Urinary bladder (tissue), 3 donors: ENCODE measurements at regions not wholly inside any gene's neighbourhood (a gene's known extent, or its start where the extent isn't known, plus 50 kb on each side); places are given as distances from the start of the nearest gene placed in this dataset.
"Not testable (repeated sequence)": the region's sequence is repeated elsewhere in the genome, so short reads cannot be mapped to it uniquely, and the experiment has no call there.

ENCODE experiments used
- DNase-seq: peaks from one replicate; pipeline ENCODE4 v3.0.0-alpha.2; 2015; ENCODE audit errors: extremely low spot score
- H3K27ac ChIP-seq: one replicate; pipeline ENCODE4 v1.5.1; 2013; ENCODE audit warnings: low read depth, mild to moderate bottlenecking, moderate library complexity
- H3K36me3 ChIP-seq: one replicate; pipeline ENCODE4 v1.6.1; 2013; ENCODE audit warnings: mild to moderate bottlenecking, moderate library complexity; ENCODE audit not compliant: insufficient read depth
- H3K4me1 ChIP-seq: one replicate; pipeline ENCODE4 v1.6.1; 2013; ENCODE audit warnings: mild to moderate bottlenecking, moderate library complexity; ENCODE audit not compliant: insufficient read depth
- H3K4me3 ChIP-seq: one replicate; pipeline ENCODE4 v1.5.1; 2013; ENCODE audit warnings: low read depth, low read length
- WGBS: extraction: QIAGEN DNeasy Blood & Tissue Kit; methylation state at CpG from one replicate; pipeline ENCODE4 v1.1.7; 2013; 5-methylcytosine and 5-hydroxymethylcytosine counted together
- donor health status: healthy with polysubstance abuse.
- donor health status: healthy.

GRCh38 chr5:116989995-116990394 lies 415.4 kb upstream of the SEMA6A start:
- 80% methylated on average over 3 of the region's 3 CpGs for WGBS
- H3K4me1 ChIP-seq = no peaks in the 10 kb centered on the region
- DNase-seq = no peak
- no peak overlapping the region for H3K27ac ChIP-seq
- no peaks in the 10 kb centered on the region for H3K36me3 ChIP-seq
- H3K4me3 ChIP-seq = no peak overlapping the region

- WGBS = 52% methylated on average over 6 of the region's 6 CpGs
- DNase-seq = no peak
- Histone ChIP-seq H3K36me3 (no peaks in the 10 kb centered on the region), H3K4me1 (no peaks in the 10 kb centered on the region), H3K27ac (no peak overlapping the region), H3K4me3 (no peak overlapping the region)
Measured at GRCh38 chr5:116982035-116982434, 407.4 kb upstream of the SEMA6A start.

DNA sequence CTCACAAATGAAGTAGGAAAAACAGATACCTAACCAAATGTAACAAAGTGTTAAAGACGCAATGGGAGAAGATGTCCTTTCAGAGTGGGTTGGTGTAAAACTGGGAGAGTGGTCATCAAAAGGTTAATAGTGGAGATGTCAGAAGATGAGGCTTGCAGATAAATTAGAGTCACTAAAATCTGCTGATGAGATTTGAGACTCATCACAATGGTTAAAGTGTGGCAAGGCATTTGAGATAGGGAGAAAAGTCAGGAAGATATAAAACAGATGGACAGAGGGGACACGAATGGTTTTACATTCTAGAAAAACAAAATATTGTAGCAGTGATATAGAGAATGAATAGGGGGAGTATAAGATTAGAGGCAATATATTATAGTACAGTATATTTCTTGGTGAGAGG lies 406.0 kb upstream of the SEMA6A start:
- WGBS = 73% methylated on average over 2 of the region's 2 CpGs
- Histone ChIP-seq H3K4me1 (no peaks in the 10 kb centered on the region), H3K4me3 (no peak overlapping the region)

DNA sequence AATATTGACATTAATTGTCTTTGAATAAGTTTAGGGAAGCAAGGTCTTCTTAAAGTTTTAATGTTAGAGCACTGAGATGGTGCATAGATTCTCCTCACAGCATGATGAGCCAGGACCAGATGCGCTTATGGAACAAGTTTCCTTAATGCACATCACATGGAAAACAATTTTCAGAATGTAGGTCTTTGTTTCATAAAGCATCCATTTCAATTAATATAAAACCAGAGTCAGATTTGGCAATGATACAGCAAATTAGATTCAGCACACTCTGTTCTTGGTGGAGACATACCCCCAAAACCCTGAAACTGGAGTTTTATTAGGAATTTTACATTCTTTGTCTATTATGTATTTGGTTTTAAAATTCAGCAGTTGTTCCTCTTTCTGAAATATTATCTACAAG lies 402.1 kb upstream of the SEMA6A start:
- 87% methylated on average over 1 of the region's 1 CpG for WGBS
- Histone ChIP-seq H3K4me3 (no peak overlapping the region), H3K4me1 (no peaks in the 10 kb centered on the region), H3K27ac (no peak overlapping the region), H3K36me3 (no peaks in the 10 kb centered on the region)
- no peak for DNase-seq

More for the DNA sequence above, 406.0 kb upstream of the SEMA6A start:
- no peak for DNase-seq
- no peaks in the 10 kb centered on the region for H3K36me3 ChIP-seq
- no peak overlapping the region for H3K27ac ChIP-seq

- WGBS = 97% methylated on average over 5 of the region's 5 CpGs
- Histone ChIP-seq H3K27ac (no peak overlapping the region), H3K36me3 (peaks cover 2% of the 10 kb centered on the region), H3K4me1 (no peaks in the 10 kb centered on the region), H3K4me3 (no peak overlapping the region)
- DNase-seq = no peak
Measured at GRCh38 chr5:116971131-116971530, 396.5 kb upstream of the SEMA6A start.

GRCh38 chr5:116970318-116970717 lies 395.7 kb upstream of the SEMA6A start:
- Histone ChIP-seq H3K4me3 (no peak overlapping the region), H3K27ac (no peak overlapping the region), H3K36me3 (peaks cover 2% of the 10 kb centered on the region), H3K4me1 (no peaks in the 10 kb centered on the region)
- no peak for DNase-seq
- WGBS = 34% methylated on average over 2 of the region's 2 CpGs

DNA sequence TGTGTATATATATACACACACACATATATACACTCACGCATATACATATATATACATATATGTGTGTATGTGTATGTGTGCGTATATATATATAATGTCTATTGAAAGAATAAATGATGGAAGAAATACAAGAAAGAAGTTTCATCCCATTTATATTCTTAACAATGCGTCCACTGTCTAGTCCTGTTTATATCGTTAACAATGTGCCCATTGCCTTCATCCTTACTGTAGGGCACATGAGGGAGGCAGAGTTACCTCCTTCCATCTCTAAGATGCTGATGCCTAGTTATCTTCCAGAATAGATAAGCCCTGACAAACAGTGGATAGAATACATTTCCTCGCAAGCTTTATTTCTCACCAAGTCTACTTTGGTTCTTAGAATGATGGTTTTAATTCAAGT lies 389.8 kb upstream of the SEMA6A start:
- Histone ChIP-seq H3K4me1 (no peaks in the 10 kb centered on the region), H3K27ac (no peak overlapping the region), H3K4me3 (no peak overlapping the region), H3K36me3 (peaks cover 2% of the 10 kb centered on the region)
- no peak for DNase-seq
- WGBS = 95% methylated on average over 5 of the region's 5 CpGs

- Histone ChIP-seq H3K27ac (no peak overlapping the region), H3K4me1 (no peaks in the 10 kb centered on the region), H3K4me3 (no peak overlapping the region), H3K36me3 (no peaks in the 10 kb centered on the region)
- WGBS = 50% methylated on average over 4 of the region's 4 CpGs
- no peak for DNase-seq
Measured at GRCh38 chr5:116961021-116961420, 386.4 kb upstream of the SEMA6A start.

DNA sequence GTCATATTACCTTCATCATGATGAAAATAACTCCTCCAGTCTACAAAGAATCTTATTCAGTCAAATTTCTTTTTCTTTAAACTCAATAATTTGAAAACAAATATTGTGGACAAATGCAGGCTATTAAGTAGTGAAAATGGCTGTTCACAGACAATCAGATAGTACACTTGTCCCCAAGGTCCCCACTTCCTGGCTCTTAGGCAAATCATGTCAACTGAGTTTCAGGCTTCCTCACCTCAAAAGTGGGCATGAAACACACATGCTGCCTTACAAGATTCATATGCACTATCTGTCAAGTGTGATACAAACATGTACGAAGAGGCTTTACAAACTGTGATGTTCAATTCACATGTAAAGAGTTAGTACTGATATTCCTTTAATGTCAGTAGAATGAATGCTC lies 385.2 kb upstream of the SEMA6A start:
- 63% methylated on average over 1 of the region's 1 CpG for WGBS
- DNase-seq = no peak
- no peak overlapping the region for H3K27ac ChIP-seq
- no peak overlapping the region for H3K4me3 ChIP-seq
- H3K4me1 ChIP-seq = no peaks in the 10 kb centered on the region
- H3K36me3 ChIP-seq = no peaks in the 10 kb centered on the region

- no peaks in the 10 kb centered on the region for H3K36me3 ChIP-seq
- DNase-seq = no peak
- H3K4me1 ChIP-seq = no peaks in the 10 kb centered on the region
- 64% methylated on average over 3 of the region's 3 CpGs for WGBS
- no peak overlapping the region for H3K4me3 ChIP-seq
- no peak overlapping the region for H3K27ac ChIP-seq
Measured at GRCh38 chr5:116953251-116953930, 378.8 kb upstream of the SEMA6A start.

GRCh38 chr5:116951219-116951618 lies 376.6 kb upstream of the SEMA6A start:
- Histone ChIP-seq H3K36me3 (no peaks in the 10 kb centered on the region), H3K4me3 (no peak overlapping the region), H3K27ac (no peak overlapping the region), H3K4me1 (no peaks in the 10 kb centered on the region)
- DNase-seq = no peak
- 93% methylated on average over 1 of the region's 1 CpG for WGBS

- DNase-seq = no peak
- Histone ChIP-seq H3K4me1 (no peaks in the 10 kb centered on the region), H3K36me3 (no peaks in the 10 kb centered on the region), H3K4me3 (no peak overlapping the region), H3K27ac (no peak overlapping the region)
- 88% methylated on average over 15 of the region's 15 CpGs for WGBS
Measured at GRCh38 chr5:116947691-116948528, 373.3 kb upstream of the SEMA6A start.

- H3K4me3 ChIP-seq, H3K4me1 ChIP-seq, DNase-seq, H3K36me3 ChIP-seq, H3K27ac ChIP-seq: not testable (repeated sequence)
- WGBS = 82% methylated on average over 17 of the region's 17 CpGs
Measured at GRCh38 chr5:116945613-116946382, 371.2 kb upstream of the SEMA6A start.

DNA sequence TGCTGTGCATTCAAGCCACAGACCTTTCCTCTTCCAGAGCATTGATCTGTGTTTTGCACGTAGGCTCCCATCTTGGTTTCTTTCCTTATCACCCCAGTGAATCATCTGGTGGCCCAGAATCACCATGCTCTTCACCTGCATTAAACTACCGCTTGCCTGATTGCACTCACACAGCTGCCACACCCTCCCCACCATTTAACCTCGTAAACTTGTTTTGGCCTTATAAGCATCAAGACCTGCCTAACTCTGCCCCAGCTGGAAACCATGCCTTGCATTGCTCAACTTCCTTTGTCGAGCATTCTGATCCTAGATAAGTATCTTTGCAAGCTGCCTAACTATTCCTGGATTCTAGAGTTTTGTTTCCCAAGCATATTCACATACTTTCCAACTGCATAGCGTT lies 369.6 kb upstream of the SEMA6A start:
- Histone ChIP-seq H3K27ac (peak overlapping the region; percentile 18), H3K4me1 (no peaks in the 10 kb centered on the region), H3K4me3 (no peak overlapping the region), H3K36me3 (no peaks in the 10 kb centered on the region)
- 53% methylated on average over 5 of the region's 5 CpGs for WGBS
- DNase-seq = peak; percentile 39
